ENCODE measurements at regions not wholly inside any gene's neighbourhood (a gene's known extent, or its start where the extent isn't known, plus 50 kb on each side); places are given as distances from the start of the nearest gene placed in this dataset.

DNA sequence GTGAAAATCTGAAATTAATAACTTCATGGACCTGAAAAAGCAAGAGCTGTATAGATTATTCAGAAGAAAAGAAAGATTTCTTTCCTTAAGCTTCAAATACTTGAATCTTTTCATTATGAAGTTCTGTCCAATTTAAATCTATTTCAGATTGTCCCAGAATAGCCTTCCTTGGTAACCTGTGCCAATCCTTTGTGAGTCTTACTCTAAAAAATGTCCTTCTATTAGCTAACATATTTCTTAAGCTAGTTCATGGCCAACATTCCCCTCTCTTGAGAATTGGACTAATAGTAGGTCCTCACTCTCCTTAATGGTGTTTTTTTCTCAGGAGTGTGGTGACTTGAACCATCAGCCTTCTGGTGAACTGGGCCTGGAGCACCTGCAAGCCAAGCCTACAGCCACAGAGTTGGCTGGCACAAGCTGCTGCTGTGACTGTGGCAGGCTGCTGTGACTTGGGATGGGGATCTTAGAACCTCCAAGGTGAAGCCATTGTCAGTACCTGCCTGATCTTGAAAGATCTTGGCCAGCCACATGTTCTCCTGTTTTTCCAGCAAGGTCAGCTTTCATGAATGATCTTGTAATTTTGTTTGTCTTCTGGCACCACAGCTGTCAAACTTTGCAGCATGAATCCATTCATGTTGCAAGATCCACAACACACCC lies 262.6 kb upstream of the MAP3K1 start:
- DNase-seq (ENCODE audit: low read depth in 2 of 2, low spot score in 1 of 2) = no peak

DNA sequence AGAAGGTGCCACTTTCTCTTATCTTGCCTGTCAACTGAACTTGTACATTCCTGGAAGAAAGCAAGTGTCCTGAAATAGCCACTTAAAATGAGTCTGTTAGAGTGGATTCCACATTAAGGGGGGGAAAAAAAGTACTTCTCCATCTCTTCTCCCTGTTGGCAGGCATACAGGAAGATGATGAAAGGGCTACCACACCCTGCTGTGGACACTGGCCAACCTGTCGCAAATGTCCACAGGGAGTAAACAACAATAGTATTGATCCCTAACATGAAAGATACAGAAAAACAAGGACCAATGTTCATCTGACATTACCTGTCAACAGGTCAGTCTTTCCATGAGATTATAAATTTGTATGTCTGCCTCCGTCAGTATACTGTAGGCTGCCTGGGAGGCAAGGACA lies 265.1 kb upstream of the MAP3K1 start:
- DNase-seq (ENCODE audit: low read depth in 2 of 2, low spot score in 1 of 2) = no peak

DNA sequence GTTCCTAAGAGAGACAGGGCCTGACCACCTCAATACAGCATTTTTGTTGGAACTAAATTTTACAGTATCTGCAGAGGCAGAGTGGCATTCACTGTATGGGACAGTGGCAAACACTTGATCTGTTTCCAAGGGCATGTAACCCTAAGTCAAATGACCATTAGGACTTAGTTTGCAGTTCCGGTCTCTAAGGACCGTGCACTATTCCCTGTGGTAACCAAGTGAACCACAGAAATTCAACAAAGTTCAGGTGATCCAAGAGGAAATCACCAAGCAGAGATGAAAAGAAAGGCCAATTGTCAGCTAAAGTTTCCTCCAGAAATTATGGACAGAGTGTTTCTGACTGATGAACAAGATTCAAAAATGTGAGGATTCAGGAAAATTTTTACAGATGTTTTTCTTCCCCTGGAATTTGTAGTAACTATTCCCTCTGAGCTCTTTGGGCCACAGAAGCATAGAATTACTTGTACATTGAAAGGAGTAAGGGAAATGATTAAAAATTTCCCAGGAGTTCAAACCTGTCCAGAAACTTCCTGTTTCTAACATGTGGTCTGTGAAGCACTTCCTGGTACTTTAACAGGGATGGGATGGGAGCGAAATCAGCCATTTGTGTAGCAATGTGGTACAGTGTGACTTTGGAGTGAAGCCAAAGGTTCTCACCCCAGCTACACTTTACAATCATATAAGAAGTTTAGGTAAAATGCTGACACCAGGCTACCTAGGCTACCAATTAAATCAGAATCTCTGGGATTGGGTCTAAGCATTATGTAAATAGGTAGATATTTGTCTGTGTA lies 266.1 kb upstream of the MAP3K1 start:
- DNase-seq (ENCODE audit: low read depth in 2 of 2, low spot score in 1 of 2) = no peak

DNA sequence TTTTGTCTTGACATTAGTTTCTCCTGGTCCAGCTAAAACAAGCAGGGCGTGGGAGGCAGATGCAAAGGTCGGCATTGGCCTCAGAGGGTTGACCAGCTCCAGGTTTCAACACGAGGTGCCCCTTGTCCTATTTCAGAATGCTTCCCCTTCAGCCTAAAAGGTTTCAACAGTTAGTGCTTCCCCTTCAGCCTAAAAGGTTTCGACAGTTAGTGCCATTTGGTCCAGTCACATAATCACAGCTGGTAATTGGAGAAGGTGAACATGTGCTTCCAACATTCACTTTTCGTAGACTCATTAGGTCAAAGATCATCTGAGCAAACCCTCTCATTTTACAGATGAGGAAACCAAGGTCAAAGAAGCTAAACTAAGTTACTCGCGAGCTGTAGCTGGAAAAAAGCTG lies 270.3 kb upstream of the MAP3K1 start:
- no peak for DNase-seq (ENCODE audit: low read depth in 2 of 2, low spot score in 1 of 2)

DNA sequence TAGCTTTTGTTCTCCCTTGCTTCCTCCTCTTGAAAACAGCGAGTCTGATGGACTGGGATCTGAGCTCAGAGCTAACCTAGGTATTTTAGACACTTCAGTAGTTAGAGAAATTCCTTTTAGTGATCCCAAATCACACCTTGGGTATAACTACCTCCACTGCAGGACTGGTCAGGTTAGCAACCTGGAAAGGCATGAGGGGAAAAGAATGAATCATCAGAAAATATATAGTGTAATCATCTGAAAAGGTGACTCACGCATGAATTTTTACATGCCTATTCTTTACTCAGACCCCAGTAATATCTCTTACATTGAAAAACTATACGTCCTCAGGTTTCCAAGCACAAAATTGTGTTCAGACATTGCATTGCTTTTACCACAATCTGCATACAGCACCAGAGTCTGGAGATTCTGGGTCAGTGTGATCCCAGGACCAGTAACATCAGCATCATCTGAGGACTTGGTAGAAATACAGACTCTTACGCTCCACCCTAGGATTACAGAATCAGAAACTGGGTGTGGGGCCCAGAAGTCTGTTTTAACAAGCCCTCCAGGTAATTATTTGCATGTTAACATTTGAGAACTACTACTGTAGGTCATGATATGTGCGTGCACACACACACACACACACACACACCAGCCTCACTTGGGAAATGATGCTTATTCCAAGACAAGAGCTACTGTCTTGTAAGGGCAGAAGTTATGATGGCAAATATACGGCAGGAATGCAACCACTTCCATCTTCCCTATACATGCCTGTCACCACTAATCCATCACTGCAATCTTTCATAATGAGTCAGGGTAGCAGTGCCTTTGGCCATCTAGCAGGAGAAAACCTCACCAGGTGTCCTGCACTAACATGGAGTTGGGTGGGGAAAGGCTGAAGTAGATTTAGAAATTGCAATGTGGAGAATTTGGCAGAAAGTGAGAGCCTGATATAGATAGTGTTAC lies 271.6 kb upstream of the MAP3K1 start:
- no peak for DNase-seq (ENCODE audit: low read depth in 2 of 2, low spot score in 1 of 2)

DNA sequence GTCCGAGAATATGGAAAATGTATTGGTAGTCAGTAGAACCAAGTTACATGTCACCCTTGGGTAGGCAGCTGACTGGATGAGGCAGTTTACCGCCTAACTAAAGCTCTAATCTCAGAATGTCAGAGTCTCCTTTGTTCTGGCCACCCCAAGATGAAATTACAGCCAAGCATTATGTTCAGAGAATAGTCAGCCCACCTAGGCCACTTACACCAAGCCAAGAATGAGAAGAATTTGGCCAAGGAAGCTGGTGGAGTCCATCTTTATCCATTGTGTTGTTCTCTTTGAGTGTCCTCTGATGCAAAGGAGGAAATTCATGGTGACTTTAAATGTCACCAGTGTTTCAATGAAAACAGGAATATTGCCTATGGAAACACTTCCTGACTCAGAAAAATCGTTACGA lies 275.1 kb upstream of the MAP3K1 start:
- DNase-seq (ENCODE audit: low read depth in 2 of 2, low spot score in 1 of 2) = no peak

DNA sequence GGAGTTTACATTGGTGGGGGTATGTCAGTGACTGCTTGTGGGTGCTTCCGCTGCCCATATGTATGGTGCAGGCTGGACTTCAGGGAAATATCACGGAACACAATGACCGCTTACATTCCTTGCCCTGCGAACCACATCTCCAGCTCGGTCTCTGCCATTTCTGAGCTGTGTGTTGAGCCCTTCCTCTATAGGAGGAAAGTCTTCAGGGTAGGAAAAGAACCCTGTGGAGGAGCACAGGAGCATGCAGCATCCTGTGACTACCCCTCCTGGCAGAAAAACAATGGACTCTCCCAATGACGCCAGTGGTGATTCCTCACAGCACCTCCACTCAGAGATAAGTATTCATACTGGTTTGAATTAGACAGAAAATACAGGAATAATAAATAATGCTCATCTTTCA lies 276.8 kb upstream of the MAP3K1 start:
- DNase-seq (ENCODE audit: low read depth in 2 of 2, low spot score in 1 of 2) = no peak

DNA sequence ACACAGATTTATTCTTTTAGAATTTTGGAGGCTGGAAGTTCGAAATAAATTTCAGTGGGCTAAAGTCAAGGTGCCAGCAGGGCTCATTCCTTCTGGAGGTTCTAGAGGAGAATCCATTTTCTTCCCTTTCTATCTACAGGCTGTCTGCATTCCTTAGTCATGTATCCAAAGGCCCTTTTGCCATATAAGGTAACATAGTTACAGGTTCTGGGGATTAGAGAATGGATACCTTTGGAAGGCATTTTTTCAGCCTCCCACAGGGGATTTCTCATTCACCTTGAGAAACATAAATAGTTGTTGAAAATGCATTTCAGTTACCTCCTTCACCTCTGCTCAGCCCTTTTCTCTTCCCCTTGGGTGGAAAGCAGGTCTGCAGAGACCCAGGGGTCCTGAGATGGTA lies 280.0 kb upstream of the MAP3K1 start:
- no peak for DNase-seq (ENCODE audit: low read depth in 2 of 2, low spot score in 1 of 2)

DNA sequence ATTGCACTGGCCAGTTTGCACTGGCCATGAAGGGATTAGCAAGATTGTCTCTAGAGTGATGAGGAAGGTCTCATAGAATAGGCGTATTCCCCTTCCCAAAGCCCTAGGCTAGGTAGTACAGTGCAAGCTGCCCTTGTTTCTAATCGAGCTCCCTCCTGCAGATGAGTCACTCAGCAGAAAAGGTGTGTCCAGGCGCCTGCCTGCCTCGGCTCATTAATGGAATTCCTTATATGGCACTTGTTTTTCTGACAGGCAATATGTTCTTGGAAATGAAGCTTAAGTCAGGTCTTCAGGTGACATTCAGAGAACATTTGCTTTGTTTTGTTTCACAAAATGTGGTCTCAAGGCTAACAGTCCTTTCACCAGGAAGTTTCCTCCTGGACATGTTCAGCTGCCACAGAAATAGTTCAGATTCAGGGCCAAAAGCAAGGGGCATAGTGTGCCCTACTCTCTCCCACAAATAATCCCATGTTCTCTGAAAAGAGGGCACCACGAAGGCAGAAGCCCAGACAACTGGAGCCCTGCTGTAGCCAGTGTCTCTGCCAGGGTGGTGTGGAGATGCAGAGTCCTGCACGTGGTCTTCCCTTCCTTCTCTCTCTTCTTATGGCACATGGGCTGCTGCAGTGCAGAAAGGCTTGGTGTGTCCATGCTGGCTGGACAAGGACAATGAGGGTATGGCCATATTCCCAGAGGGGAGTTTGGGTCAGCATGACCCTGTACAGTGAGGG lies 281.1 kb upstream of the MAP3K1 start:
- DNase-seq (ENCODE audit: low read depth in 2 of 2, low spot score in 1 of 2) = no peak

DNA sequence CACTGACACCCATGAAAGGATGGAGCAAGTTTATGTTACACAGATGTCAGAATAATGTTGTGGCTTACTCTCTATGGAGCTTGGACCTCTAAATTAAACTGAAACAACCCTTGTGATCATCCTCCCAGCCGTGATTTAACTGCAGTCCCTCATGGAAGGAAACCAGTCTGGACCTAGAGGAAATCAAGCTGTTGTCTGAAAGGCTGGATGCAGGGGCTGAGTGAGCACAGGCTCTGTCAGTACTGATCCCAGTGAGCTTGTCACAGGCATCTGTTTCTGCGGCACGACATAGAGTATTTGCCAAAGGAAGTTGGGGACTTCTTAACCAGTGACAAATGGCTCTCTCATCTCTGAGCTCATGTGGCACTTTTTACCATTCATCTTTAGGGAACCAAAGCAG lies 282.9 kb upstream of the MAP3K1 start:
- no peak for DNase-seq (ENCODE audit: low read depth in 2 of 2, low spot score in 1 of 2)

DNA sequence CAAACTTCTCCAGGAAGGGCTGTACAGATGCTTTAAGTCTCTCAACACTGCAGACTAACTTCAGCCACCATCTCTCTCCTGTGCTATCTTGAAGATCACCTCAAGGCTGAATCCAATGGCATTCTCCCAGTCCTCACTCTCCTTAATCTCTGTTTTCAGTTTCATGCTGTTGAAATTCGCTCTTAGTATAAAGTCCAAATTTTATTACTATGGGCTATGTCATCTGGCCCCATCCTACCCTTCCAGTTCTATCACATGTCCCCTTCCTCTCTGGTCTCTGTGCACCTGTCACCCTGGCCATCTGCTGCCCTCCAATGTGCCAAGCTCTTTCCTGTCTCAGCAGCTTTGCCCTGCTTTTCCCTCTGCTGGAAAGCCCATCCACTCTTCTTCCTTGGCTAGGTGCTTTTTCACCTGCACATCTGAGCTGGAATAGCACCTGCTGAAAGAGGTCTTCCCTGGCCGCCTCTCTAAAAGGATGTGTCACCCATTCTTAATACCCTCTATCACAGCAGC lies 284.7 kb upstream of the MAP3K1 start:
- no peak for DNase-seq (ENCODE audit: low read depth in 2 of 2, low spot score in 1 of 2)

DNA sequence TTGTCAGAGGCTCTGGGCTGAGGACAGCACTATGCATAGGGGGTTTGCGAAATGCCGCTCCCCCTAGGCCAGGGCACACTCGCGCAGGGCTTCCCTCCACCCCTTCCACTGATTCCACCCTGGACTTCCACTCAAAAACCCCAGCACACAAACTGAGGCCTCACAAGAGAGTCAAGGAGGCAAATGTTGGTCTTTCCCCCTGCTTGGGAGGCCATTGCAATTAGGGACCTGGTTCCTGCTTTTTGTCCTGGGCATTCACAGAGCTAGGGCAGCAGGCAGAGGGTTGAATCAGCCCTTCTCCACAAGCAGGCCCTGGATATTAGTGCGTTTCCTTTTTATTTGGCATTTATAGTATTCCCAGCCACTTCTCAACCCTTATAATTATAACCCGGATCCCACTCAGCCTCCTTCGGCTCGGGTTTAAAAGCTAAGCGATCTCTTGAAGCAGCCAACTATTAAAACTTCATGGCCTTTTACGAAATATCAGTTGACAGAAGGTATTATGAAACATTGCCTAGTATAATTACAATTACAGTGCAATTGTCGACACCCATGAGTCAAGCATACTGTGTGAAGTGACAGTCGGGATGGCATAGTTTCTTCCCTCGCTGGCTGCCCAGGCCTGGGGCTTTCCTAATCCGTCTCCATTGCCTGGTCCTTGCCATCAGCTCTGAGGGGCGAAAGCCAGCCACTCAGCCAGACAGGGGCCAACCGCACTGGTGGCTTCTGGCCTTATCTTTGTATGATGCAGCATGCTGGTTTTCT lies 285.5 kb upstream of the MAP3K1 start:
- DNase-seq (ENCODE audit: low read depth in 2 of 2, low spot score in 1 of 2) = no peak

DNA sequence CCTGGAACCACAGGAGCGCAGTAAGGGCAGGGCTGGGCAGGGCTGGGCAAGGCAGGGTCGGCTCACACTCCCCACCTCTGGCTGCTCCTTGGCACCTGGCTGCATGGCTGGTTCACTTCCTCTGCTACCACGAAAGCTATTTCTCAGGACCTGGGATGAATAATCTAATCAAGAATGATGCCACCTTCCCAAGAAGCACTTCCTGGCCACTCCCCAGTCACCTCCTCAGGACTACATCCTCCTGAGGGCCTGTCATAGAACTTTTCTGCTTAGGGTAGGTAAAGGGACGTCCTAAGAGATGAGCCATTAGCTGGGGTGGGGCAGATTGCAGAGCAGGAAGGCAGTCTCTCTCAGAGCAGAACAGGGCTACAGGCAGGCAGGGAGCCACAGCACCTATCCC lies 288.2 kb upstream of the MAP3K1 start:
- DNase-seq (ENCODE audit: low read depth in 2 of 2, low spot score in 1 of 2) = no peak

DNA sequence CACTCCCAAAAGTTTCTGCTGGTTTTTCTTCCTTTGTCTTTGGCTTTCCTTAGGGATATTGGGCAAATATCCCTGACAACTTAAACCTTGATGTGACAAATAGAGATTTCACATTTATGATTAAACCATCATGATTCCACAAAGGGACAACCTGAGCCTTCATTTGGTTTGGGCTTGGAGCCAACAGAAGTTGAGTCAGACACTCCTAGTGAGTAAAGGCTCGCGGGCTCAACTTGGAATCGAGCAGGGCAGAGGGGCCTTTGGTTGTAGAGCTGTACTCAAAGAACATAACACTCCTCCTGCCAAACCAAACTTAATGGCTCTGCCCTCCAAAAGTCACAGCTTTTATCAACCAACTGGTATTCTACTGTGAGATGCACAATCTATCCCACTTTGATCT lies 290.2 kb upstream of the MAP3K1 start:
- DNase-seq (ENCODE audit: low read depth in 2 of 2, low spot score in 1 of 2) = no peak

DNA sequence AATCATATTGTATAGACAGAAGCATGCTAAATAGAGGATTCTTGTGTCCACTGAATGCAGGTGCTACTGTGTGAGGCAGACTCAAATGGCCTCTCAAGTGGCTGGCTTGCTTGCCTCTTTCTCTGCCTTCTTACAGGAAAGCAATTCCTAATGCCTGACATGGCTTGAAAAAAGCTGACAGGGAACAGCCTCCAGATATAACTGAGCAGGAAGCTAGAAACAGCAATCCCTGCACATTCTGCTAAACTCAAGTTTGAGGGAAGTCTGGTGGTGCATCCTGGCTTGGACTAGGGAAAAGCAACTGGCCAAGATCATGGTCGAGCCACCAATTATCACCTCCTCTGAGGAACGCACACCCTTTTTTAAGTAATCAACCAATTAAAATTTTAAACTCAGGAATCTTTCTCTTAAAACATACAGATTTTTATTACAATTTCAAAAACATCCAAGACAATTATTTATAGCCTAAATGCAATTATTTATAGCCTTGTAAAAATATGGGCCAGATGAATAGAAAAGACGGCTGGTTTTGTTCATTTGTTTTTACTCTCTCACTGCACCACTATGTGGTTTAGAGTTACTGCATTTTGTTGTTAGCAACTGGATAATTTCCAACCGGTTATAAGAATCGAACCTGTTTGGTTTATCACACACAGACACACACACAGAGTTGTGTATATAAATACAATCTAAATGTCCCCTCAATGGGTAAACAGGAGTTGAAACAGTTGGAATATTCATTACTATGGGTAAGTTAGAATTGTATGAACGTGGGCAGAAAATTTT lies 290.9 kb upstream of the ANKRD55 start:
- DNase-seq (ENCODE audit: low read depth in 2 of 2, low spot score in 1 of 2) = no peak

DNA sequence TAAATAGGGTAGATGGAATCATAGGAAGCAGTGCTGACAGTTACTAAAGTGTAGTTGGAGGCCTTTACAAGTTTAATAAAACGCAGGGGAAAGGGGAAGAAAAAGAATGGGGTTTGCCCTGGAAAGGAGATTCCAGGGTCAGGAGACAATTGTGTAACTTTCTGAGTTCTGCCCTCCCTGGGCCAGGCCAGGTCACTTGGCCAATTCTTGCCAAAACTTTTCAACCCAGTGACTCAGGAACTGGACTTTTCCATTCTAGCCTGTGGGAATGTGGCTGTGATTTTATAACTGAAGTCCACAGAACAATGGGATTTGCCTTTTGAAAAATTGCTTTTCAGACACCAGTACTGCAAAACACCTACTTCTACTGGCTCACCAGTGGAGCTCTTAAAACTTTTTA lies 289.8 kb upstream of the ANKRD55 start:
- no peak for DNase-seq (ENCODE audit: low read depth in 2 of 2, low spot score in 1 of 2)

DNA sequence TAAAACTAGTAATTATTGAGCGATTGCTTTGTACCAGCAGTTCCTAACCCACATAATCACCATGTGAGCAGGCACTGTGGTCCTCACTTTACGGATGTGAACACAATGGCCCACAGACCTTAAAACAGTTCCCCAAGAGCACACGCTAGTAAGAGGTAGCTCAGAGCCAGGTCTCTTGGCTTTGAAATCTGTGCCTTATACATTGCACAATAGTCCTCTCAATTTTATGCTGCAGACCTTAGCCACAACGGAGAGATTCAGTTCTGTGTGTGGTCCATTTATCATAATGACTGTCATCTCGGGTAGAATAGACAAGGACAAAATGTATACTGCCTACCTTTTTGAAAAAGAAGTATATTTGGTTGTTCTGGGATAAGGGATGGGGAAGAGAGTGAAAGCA lies 289.0 kb upstream of the ANKRD55 start:
- DNase-seq (ENCODE audit: low read depth in 2 of 2, low spot score in 1 of 2) = no peak

DNA sequence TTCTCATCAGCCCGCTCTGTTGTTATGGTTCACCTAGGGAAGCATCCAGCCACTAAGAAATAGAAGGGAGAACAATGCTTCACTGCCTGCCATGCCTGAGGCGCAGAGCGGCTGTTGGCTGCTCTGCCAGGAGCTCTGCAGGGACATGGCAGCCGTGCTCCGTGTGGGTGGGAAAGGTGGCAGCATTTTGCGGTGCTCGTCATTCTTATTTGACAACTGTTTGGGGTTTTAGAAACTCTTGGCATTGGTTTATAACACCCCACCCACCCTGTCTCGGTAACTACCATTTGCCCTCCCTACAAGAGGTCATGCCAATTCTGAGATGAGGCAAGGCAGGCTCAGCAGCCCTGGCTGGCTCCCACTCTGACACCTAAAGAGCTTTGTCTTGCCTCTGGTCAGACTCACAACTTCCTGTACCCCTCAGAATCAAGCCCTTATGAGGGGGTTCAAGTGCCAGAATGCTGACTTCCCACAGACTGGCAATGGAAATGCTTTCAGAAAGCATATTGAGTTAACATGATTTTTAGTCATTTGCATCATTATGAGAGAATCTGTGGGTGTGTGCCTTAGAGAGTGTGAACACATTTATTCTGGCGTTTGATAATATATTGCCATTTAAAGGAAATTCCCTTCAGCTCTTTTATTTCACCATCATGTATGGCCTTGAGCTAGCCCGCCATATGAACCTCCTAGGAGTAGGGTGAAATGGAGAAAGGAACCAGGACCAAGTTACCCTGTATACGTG lies 288.0 kb upstream of the ANKRD55 start:
- DNase-seq (ENCODE audit: low read depth in 2 of 2, low spot score in 1 of 2) = no peak

DNA sequence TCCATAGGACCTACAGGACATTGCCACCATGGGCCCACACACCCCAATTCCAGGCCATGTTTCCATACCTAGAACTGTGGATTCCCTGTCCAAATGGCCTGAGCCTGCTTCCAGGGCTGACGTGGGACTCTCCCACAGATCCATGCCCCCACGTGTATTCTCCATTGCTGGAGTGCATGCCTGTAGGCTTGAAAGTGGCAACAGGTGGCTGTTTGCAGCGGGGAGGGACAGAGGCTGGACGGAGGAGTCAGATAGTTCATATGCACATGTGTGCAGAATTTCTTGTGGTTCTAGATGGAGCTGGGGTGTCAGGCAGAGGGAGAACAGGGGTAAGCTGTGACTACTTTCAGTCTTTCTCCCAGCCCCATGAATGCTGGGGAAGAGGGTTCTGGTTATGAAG lies 285.7 kb upstream of the ANKRD55 start:
- no peak for DNase-seq (ENCODE audit: low read depth in 2 of 2, low spot score in 1 of 2)

Measured in stimulated activated CD8-positive, alpha-beta memory T cell treated with anti-CD3 and anti-CD28 coated beads, Interleukin-4, amount 100 ng/mL, for 1 hour (primary cell).